HG03025 (cell line): ENCODE measurements at regions not wholly inside any gene's neighbourhood (a gene's known extent, or its start where the extent isn't known, plus 50 kb on each side); places are given as distances from the start of the nearest gene placed in this dataset.
"Not testable (repeated sequence)": the region's sequence is repeated elsewhere in the genome, so short reads cannot be mapped to it uniquely, and the experiment has no call there.

Experiments
- ATAC-seq: cut with Tn5 transposase; IDR thresholded peaks from one replicate; pipeline ENCODE4 v1.9.1; 2021; ENCODE audit warnings: mild to moderate bottlenecking, moderate library complexity; ENCODE audit not compliant: unreplicated experiment, low FRiP score

- ATAC-seq, result no peak
Observed at GRCh38 chr4:130668859-130669258, 1572.9 kb downstream of the C4orf33 start.

GRCh38 chr4:130675266-130675665, 1579.3 kb downstream of the C4orf33 start:
- no peak for ATAC-seq

- no peak for ATAC-seq
Observed at GRCh38 chr4:130689181-130689580, 1593.2 kb downstream of the C4orf33 start.

- ATAC-seq, result no peak
Observed at GRCh38 chr4:130698251-130698650, 1602.3 kb downstream of the C4orf33 start.

- ATAC-seq, result no peak
Observed at GRCh38 chr4:130699004-130699403, 1603.1 kb downstream of the C4orf33 start.

GRCh38 chr4:130703211-130703935, 1607.4 kb downstream of the C4orf33 start:
- ATAC-seq, result no peak

GRCh38 chr4:130705023-130705422, 1609.1 kb downstream of the C4orf33 start:
- ATAC-seq, result no peak

GRCh38 chr4:130712038-130712437, 1616.1 kb downstream of the C4orf33 start:
- ATAC-seq, result no peak

- ATAC-seq, result no peak
Observed at GRCh38 chr4:130714006-130714405, 1618.1 kb downstream of the C4orf33 start.

GRCh38 chr4:130722361-130722760, 1626.4 kb downstream of the C4orf33 start:
- no peak for ATAC-seq

- ATAC-seq, result no peak
Observed at GRCh38 chr4:130736436-130737185, 1640.7 kb downstream of the C4orf33 start.

- ATAC-seq, result no peak
Observed at GRCh38 chr4:130738233-130738632, 1642.3 kb downstream of the C4orf33 start.

- no peak for ATAC-seq
Observed at GRCh38 chr4:130747842-130748241, 1651.9 kb downstream of the C4orf33 start.

GRCh38 chr4:130753926-130754325, 1658.0 kb downstream of the C4orf33 start:
- ATAC-seq, result no peak

- ATAC-seq, result no peak
Observed at GRCh38 chr4:130760246-130760645, 1664.3 kb downstream of the C4orf33 start.

- ATAC-seq, result not testable (repeated sequence)
Observed at GRCh38 chr4:130767384-130767783, 1671.4 kb downstream of the C4orf33 start.

GRCh38 chr4:130772966-130773365, 1677.0 kb downstream of the C4orf33 start:
- ATAC-seq, result not testable (repeated sequence)

- ATAC-seq, result no peak
Observed at GRCh38 chr4:130808492-130808891, 1712.5 kb downstream of the C4orf33 start.

- no peak for ATAC-seq
Observed at GRCh38 chr4:130812117-130812765, 1716.3 kb downstream of the C4orf33 start.

GRCh38 chr4:130814896-130815295, 1718.9 kb downstream of the C4orf33 start:
- no peak for ATAC-seq

- no peak for ATAC-seq
Observed at GRCh38 chr4:130820448-130820847, 1724.5 kb downstream of the C4orf33 start.
